WTC11 (cell line): ENCODE measurements at regions not wholly inside any gene's neighbourhood (a gene's known extent, or its start where the extent isn't known, plus 50 kb on each side); places are given as distances from the start of the nearest gene placed in this dataset.

Source experiments
- ATAC-seq: fragments of 200-7000 bp; cut with Tn5 transposase; 2 replicates; pipeline ENCODE4 v1.10.0; 2021; ENCODE audit warnings: mild to moderate bottlenecking, moderate library complexity
- CTCF ChIA-PET: fragments of 300-600 bp; sonication (Branson Sonifier 250); formaldehyde crosslinking; loops from one replicate; lab custom pipeline; 2021; ENCODE audit warnings: antibody characterized with exemption; lab: Charles Lee
- POLR2A ChIA-PET: fragments of 350-600 bp; sonication (Branson Sonifier 250); formaldehyde crosslinking; loops from one replicate; lab custom pipeline; 2021; ENCODE audit warnings: antibody characterized with exemption; lab: Charles Lee
- DNase-seq: peaks from one replicate; pipeline ENCODE4 v3.0.0; 2021; ENCODE audit warnings: low spot score
- H3K27ac Mint-ChIP-seq: 2 replicates; pipeline ENCODE4 v1.8.0; 2021; ENCODE audit warnings: mixed read lengths
- H3K27me3 Mint-ChIP-seq: 2 replicates; pipeline ENCODE4 v1.8.0; 2021; ENCODE audit warnings: low read depth, mild to moderate bottlenecking, moderate library complexity, mixed read lengths
- H3K36me3 Mint-ChIP-seq: 2 replicates; pipeline ENCODE4 v1.8.0; 2021; ENCODE audit warnings: mixed read lengths
- H3K4me1 Mint-ChIP-seq: 2 replicates; pipeline ENCODE4 v1.8.0; 2022; ENCODE audit warnings: mixed read lengths
- H3K4me3 Mint-ChIP-seq: 2 replicates; pipeline ENCODE4 v1.8.0; 2021; ENCODE audit warnings: mild to moderate bottlenecking, moderate library complexity, mixed read lengths
- H3K9me3 Mint-ChIP-seq: 2 replicates; pipeline ENCODE4 v1.8.0; 2021; ENCODE audit warnings: mixed read lengths
- ATF1 ChIP-seq: sonication (generic); formaldehyde crosslinking; IDR thresholded peaks from 2 replicates; pipeline ENCODE4 v1.8.1; 2023; ENCODE audit warnings: mild to moderate bottlenecking, moderate library complexity, missing genetic modification reagents
- ERG ChIP-seq: fragments of 250-450 bp; sonication (Bioruptor Pico); IDR thresholded peaks from 2 replicates; pipeline ENCODE4 v1.8.0; 2021; ENCODE audit warnings: mild to moderate bottlenecking
- ESRRA ChIP-seq: sonication (generic); formaldehyde crosslinking; IDR thresholded peaks from 2 replicates; pipeline ENCODE4 v1.8.1; 2022; ENCODE audit warnings: mild to moderate bottlenecking, missing genetic modification reagents, borderline replicate concordance
- FOXK1 ChIP-seq: sonication (generic); formaldehyde crosslinking; IDR thresholded peaks from 2 replicates; pipeline ENCODE4 v1.8.0; 2022; ENCODE audit warnings: mild to moderate bottlenecking, moderate library complexity, missing genetic modification reagents
- GTF2I ChIP-seq: fragments of 250-450 bp; sonication (Bioruptor Pico); conservative IDR thresholded peaks from 2 replicates; pipeline ENCODE4 v1.4.0; 2021; ENCODE audit warnings: mild to moderate bottlenecking
- JUN ChIP-seq: sonication (generic); formaldehyde crosslinking; IDR thresholded peaks from 2 replicates; pipeline ENCODE4 v1.8.0; 2023; ENCODE audit warnings: mild to moderate bottlenecking, missing genetic modification reagents
- KAT7 ChIP-seq: sonication (generic); formaldehyde crosslinking; IDR thresholded peaks from 2 replicates; pipeline ENCODE4 v1.8.1; 2023; ENCODE audit warnings: missing genetic modification reagents, mild to moderate bottlenecking, borderline replicate concordance
- MXD4 ChIP-seq: fragments of 250-450 bp; sonication (Bioruptor Pico); IDR thresholded peaks from 2 replicates; pipeline ENCODE4 v1.8.0; 2021; ENCODE audit warnings: mild to moderate bottlenecking, moderate library complexity, borderline replicate concordance
- NR1H2 ChIP-seq: sonication (generic); formaldehyde crosslinking; IDR thresholded peaks from 2 replicates; pipeline ENCODE4 v1.9.0; 2021; ENCODE audit warnings: mild to moderate bottlenecking, moderate library complexity, missing genetic modification reagents
- NR2C2 ChIP-seq: sonication (generic); formaldehyde crosslinking; IDR thresholded peaks from 2 replicates; pipeline ENCODE4 v1.8.0; 2022; ENCODE audit warnings: mild to moderate bottlenecking, missing genetic modification reagents
- PRDM15 ChIP-seq: sonication (generic); formaldehyde crosslinking; IDR thresholded peaks from 2 replicates; pipeline ENCODE4 v1.8.0; 2022; ENCODE audit warnings: missing genetic modification reagents
- SMAD3 ChIP-seq: sonication (generic); formaldehyde crosslinking; IDR thresholded peaks from 2 replicates; pipeline ENCODE4 v1.8.0; 2022; ENCODE audit warnings: missing genetic modification reagents, mild to moderate bottlenecking, borderline replicate concordance
- SP1 ChIP-seq: sonication (generic); formaldehyde crosslinking; conservative IDR thresholded peaks from 2 replicates; pipeline ENCODE4 v1.8.1; 2022; ENCODE audit warnings: missing genetic modification reagents
- STAT6 ChIP-seq: sonication (generic); formaldehyde crosslinking; conservative IDR thresholded peaks from 2 replicates; pipeline ENCODE4 v1.8.1; 2023; ENCODE audit warnings: mild to moderate bottlenecking, low read depth, missing genetic modification reagents, moderate library complexity
- ZNF219 ChIP-seq: sonication (generic); formaldehyde crosslinking; IDR thresholded peaks from 2 replicates; pipeline ENCODE4 v1.8.0; 2023; ENCODE audit warnings: missing genetic modification reagents, mild to moderate bottlenecking, borderline replicate concordance
- ZNF416 ChIP-seq: fragments of 250-450 bp; sonication (Bioruptor Pico); IDR thresholded peaks from 2 replicates; pipeline ENCODE4 v1.9.0; 2021; ENCODE audit warnings: mild to moderate bottlenecking, inconsistent platforms
- ZNF423 ChIP-seq: fragments of 250-450 bp; sonication (Bioruptor Pico); IDR thresholded peaks from 2 replicates; pipeline ENCODE4 v2.1.2; 2022; ENCODE audit warnings: mild to moderate bottlenecking, moderate library complexity
- TF ChIP-seq, protein P1 (sequence below): sonication (generic); formaldehyde crosslinking; IDR thresholded peaks from 2 replicates; pipeline ENCODE4 v1.8.1; 2022; ENCODE audit warnings: mild to moderate bottlenecking, missing genetic modification reagents, moderate library complexity, borderline replicate concordance
- TF ChIP-seq, protein P2 (sequence below): sonication (generic); formaldehyde crosslinking; IDR thresholded peaks from 2 replicates; pipeline ENCODE4 v1.8.1; 2022; ENCODE audit warnings: low read depth, missing genetic modification reagents, borderline replicate concordance
- TF ChIP-seq, protein P3 (sequence below): sonication (generic); formaldehyde crosslinking; IDR thresholded peaks from 2 replicates; pipeline ENCODE4 v1.8.1; 2023; ENCODE audit warnings: mild to moderate bottlenecking, missing genetic modification reagents, moderate library complexity
- TF ChIP-seq, protein P4 (sequence below): sonication (generic); formaldehyde crosslinking; conservative IDR thresholded peaks from 2 replicates; pipeline ENCODE4 v1.8.1; 2022; ENCODE audit warnings: mild to moderate bottlenecking, missing genetic modification reagents
- TF ChIP-seq, protein P5 (sequence below): sonication (generic); formaldehyde crosslinking; IDR thresholded peaks from 2 replicates; pipeline ENCODE4 v1.8.0; 2023; ENCODE audit warnings: missing genetic modification reagents

DNA sequence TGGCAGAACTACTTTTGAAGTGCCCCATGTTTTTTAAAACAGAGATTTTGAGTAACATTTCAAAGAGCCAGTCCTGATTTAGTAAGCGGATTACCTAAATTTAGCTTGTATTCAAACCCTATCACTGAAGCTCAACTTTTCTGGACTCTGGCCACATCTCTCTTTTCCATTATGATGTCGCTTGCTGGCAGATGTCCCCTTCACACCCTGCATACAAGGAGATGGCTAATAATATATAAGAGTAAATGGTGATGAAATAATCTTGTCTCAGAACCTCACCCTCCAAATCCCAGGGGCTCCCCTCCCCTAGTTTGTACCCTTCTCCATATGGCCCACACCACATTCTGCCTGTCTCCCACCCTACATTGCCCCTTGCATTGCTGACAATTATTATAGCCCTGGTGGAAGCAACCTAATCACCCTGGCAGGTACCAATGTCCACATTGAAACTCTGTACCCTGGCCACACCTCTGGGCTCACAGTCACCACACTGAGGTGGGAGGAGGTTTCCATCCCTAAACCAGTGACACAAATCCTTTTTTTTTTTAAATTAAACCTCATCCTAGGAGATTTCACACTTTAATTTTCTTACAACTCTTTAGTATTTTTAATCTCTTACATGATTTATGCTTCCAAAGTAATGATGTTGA is 106.0 kb upstream of the SYT6 start:
- Mint-ChIP-seq H3K27ac (no peak overlapping the region), H3K36me3 (0 out of 2 replicates have a peak, but pooled peaks cover 5% of the 10 kb centered on the region), H3K4me3 (no peak overlapping the region), H3K4me1 (no peaks in the 10 kb centered on the region), H3K27me3 (peaks cover 30% of the 10 kb centered on the region), H3K9me3 (peaks cover 17% of the 10 kb centered on the region)
- ChIA-PET CTCF (no interaction called here), POLR2A (no interaction called here)
- no peak for ATAC-seq
- TF ChIP-seq ZNF219 (no peak), JUN (CRISPR knock-in tag) (no peak), KAT7 (CRISPR knock-in tag) (no peak), ATF1 (CRISPR knock-in tag) (no peak), STAT6 (CRISPR knock-in tag) (no peak), ERG (CRISPR knock-in tag) (no peak), NR2C2 (no peak), NR1H2 (CRISPR knock-in tag) (no peak), ESRRA (CRISPR knock-in tag) (no peak), ZNF423 (CRISPR knock-in tag) (no peak)
- TF ChIP-seq, protein P1, sequence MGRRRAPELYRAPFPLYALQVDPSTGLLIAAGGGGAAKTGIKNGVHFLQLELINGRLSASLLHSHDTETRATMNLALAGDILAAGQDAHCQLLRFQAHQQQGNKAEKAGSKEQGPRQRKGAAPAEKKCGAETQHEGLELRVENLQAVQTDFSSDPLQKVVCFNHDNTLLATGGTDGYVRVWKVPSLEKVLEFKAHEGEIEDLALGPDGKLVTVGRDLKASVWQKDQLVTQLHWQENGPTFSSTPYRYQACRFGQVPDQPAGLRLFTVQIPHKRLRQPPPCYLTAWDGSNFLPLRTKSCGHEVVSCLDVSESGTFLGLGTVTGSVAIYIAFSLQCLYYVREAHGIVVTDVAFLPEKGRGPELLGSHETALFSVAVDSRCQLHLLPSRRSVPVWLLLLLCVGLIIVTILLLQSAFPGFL, result no peak
- TF ChIP-seq, protein P2, sequence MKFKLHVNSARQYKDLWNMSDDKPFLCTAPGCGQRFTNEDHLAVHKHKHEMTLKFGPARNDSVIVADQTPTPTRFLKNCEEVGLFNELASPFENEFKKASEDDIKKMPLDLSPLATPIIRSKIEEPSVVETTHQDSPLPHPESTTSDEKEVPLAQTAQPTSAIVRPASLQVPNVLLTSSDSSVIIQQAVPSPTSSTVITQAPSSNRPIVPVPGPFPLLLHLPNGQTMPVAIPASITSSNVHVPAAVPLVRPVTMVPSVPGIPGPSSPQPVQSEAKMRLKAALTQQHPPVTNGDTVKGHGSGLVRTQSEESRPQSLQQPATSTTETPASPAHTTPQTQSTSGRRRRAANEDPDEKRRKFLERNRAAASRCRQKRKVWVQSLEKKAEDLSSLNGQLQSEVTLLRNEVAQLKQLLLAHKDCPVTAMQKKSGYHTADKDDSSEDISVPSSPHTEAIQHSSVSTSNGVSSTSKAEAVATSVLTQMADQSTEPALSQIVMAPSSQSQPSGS, result no peak
- TF ChIP-seq, protein P3, sequence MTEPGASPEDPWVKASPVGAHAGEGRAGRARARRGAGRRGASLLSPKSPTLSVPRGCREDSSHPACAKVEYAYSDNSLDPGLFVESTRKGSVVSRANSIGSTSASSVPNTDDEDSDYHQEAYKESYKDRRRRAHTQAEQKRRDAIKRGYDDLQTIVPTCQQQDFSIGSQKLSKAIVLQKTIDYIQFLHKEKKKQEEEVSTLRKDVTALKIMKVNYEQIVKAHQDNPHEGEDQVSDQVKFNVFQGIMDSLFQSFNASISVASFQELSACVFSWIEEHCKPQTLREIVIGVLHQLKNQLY, result no peak
- no peak for DNase-seq

DNA sequence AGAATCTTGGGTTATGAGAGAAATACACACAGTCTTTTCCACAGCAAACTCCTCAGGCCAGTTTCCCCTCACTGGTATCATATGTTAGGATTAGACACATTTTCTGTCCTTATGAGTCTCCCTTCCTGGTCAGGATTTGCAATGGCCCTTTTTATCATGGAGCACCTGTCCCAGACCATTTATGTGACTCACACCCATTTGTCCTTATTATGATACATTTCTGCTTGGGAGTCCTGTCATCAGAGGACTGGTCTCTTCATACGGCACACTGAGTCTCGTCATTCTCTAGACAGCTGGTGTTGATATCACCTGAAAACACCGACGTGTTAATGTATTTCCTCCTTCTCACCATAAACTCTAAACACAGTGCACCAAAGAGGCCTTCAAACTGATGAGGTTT is 105.0 kb upstream of the SYT6 start:
- POLR2A ChIA-PET, result no interaction called here
- no peaks in the 10 kb centered on the region for H3K4me1 Mint-ChIP-seq
- peaks cover 24% of the 10 kb centered on the region for H3K9me3 Mint-ChIP-seq
- peaks cover 30% of the 10 kb centered on the region for H3K27me3 Mint-ChIP-seq
- H3K4me3 Mint-ChIP-seq, result no peak overlapping the region
- CTCF ChIA-PET, result no interaction called here
- 0 out of 2 replicates have a peak, but pooled peaks cover 7% of the 10 kb centered on the region for H3K36me3 Mint-ChIP-seq
- ATAC-seq (no peak), DNase-seq (no peak)
- no peak overlapping the region for H3K27ac Mint-ChIP-seq
- TF ChIP-seq GTF2I (CRISPR knock-in tag) (no peak), SP1 (CRISPR knock-in tag) (no peak), MXD4 (no peak), ZNF416 (no peak), FOXK1 (CRISPR knock-in tag) (no peak), ESRRA (CRISPR knock-in tag) (no peak), PRDM15 (CRISPR knock-in tag) (no peak), SMAD3 (CRISPR knock-in tag) (no peak), ZNF423 (CRISPR knock-in tag) (no peak)
- TF ChIP-seq, protein P4, sequence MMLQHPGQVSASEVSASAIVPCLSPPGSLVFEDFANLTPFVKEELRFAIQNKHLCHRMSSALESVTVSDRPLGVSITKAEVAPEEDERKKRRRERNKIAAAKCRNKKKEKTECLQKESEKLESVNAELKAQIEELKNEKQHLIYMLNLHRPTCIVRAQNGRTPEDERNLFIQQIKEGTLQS (CRISPR knock-in tag), result no peak
- TF ChIP-seq, protein P5, sequence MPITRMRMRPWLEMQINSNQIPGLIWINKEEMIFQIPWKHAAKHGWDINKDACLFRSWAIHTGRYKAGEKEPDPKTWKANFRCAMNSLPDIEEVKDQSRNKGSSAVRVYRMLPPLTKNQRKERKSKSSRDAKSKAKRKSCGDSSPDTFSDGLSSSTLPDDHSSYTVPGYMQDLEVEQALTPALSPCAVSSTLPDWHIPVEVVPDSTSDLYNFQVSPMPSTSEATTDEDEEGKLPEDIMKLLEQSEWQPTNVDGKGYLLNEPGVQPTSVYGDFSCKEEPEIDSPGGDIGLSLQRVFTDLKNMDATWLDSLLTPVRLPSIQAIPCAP, result no peak
- TF ChIP-seq, protein P3, result no peak
